Gastroesophageal sphincter (tissue), 3 donors: ENCODE measurements at regions not wholly inside any gene's neighbourhood (a gene's known extent, or its start where the extent isn't known, plus 50 kb on each side); places are given as distances from the start of the nearest gene placed in this dataset.

ENCODE experiments used
- CTCF ChIP-seq, 4 experiments: fragments of 200-600 bp in 2 of 4; fragments of 450-650 bp in 2 of 4; sonication (generic) in 1 of 4; IDR thresholded peaks; one replicate each; pipeline ENCODE4 v1.5.1; 2017 to 2019; ENCODE audit warnings: antibody characterized with exemption in 4 of 4, mild to moderate bottlenecking in 2 of 4, moderate library complexity in 2 of 4
- EP300 ChIP-seq: sonication (generic); formaldehyde crosslinking; IDR thresholded peaks from one replicate; pipeline ENCODE4 v1.6.1; 2017; ENCODE audit warnings: antibody characterized with exemption, mild to moderate bottlenecking
- POLR2A ChIP-seq, 2 donors: fragments of 450-650 bp; IDR thresholded peaks; one replicate each; pipeline ENCODE4 v1.6.1; 2017; ENCODE audit warnings: antibody characterized with exemption in 2 of 2, mild to moderate bottlenecking in 2 of 2, moderate library complexity in 1 of 2

GRCh38 chr7:115136796-115137443, 215.0 kb downstream of the MDFIC start:
- TF ChIP-seq CTCF (IDR thresholded peaks at IDR 0.05) (no peak), POLR2A (IDR thresholded peaks at IDR 0.05) (no peak), EP300 (no peak)
